PC-3 (cell line): ENCODE measurements at regions not wholly inside any gene's neighbourhood (a gene's known extent, or its start where the extent isn't known, plus 50 kb on each side); places are given as distances from the start of the nearest gene placed in this dataset.

Experiments
- ATAC-seq: fragments of 200-7000 bp; cut with Tn5 transposase; 2 replicates; pipeline ENCODE4 v1.9.1; 2020; ENCODE audit warnings: mild to moderate bottlenecking, moderate library complexity
- BruUV-seq: library from RNA; stranded (reverse); fragments of 400-500 nt; replicated peaks from 2 replicates; lab custom pipeline; 2021; lab: Mats Ljungman, UMichigan
- CTCF ChIA-PET: fragments of 300-600 bp; sonication (Branson Sonifier 250); formaldehyde crosslinking; loops from one replicate; lab custom pipeline; 2022; ENCODE audit warnings: antibody characterized with exemption; lab: Charles Lee
- POLR2A ChIA-PET: fragments of 300-600 bp; sonication (Branson Sonifier 250); formaldehyde crosslinking; loops from one replicate; lab custom pipeline; 2022; ENCODE audit warnings: antibody characterized with exemption; ENCODE audit not compliant: unreplicated experiment; lab: Charles Lee
- DNase-seq: peaks from one replicate; pipeline ENCODE4 v3.0.0-alpha.2; 2015
- H2AFZ ChIP-seq: fragments of 300-600 bp; sonication (generic); 2 replicates; pipeline ENCODE4 v1.6.0; 2016; ENCODE audit warnings: antibody characterized with exemption, low read length
- H3F3A ChIP-seq: fragments of 300-600 bp; sonication (generic); one replicate; pipeline ENCODE4 v1.6.0; 2017; ENCODE audit warnings: antibody characterized with exemption, low read length, control low read depth, mild to moderate bottlenecking; ENCODE audit not compliant: unreplicated experiment
- H3K27ac ChIP-seq: fragments of 300-600 bp; sonication (generic); 2 replicates; pipeline ENCODE4 v1.5.1; 2016; ENCODE audit warnings: mild to moderate bottlenecking, low read length
- H3K27me3 ChIP-seq: fragments of 300-600 bp; sonication (generic); 2 replicates; pipeline ENCODE4 v1.6.1; 2016; ENCODE audit warnings: low read length, mixed read lengths
- H3K36me3 ChIP-seq: fragments of 300-600 bp; sonication (generic); 2 replicates; pipeline ENCODE4 v1.6.1; 2016; ENCODE audit warnings: low read depth, mixed run types, low read length, mixed read lengths
- H3K4me1 ChIP-seq: fragments of 300-600 bp; sonication (generic); 2 replicates; pipeline ENCODE4 v1.5.1; 2016; ENCODE audit warnings: low read length; ENCODE audit not compliant: insufficient read depth
- H3K4me2 ChIP-seq: fragments of 300-600 bp; sonication (generic); 2 replicates; pipeline ENCODE4 v1.6.0; 2016; ENCODE audit warnings: low read length
- H3K4me3 ChIP-seq: fragments of 300-600 bp; sonication (generic); 2 replicates; pipeline ENCODE4 v1.5.1; 2016; ENCODE audit warnings: mild to moderate bottlenecking, low read length, mixed read lengths
- H3K79me2 ChIP-seq: fragments of 300-600 bp; sonication (generic); 2 replicates; pipeline ENCODE4 v1.6.1; 2017; ENCODE audit warnings: low read length, mixed read lengths
- H3K9ac ChIP-seq: fragments of 300-600 bp; sonication (generic); 2 replicates; pipeline ENCODE4 v1.6.0; 2016; ENCODE audit warnings: mild to moderate bottlenecking, low read length
- H3K9me2 ChIP-seq: fragments of 300-600 bp; sonication (generic); replicated peaks from 2 replicates; pipeline ENCODE4 v1.6.1; 2016; ENCODE audit warnings: mixed run types, low read length, mixed read lengths
- H3K9me3 ChIP-seq: fragments of 300-600 bp; sonication (generic); 2 replicates; pipeline ENCODE4 v1.6.1; 2016; ENCODE audit warnings: low read length, mixed read lengths
- H4K20me1 ChIP-seq: fragments of 300-600 bp; sonication (generic); 2 replicates; pipeline ENCODE4 v1.6.1; 2016; ENCODE audit warnings: low read length, mixed read lengths
- EZH2 ChIP-seq: fragments of 300-600 bp; sonication (generic); IDR thresholded peaks from one replicate; pipeline ENCODE4 v1.6.1; 2017; ENCODE audit warnings: antibody characterized with exemption, mild to moderate bottlenecking, low read length; ENCODE audit not compliant: unreplicated experiment
- EZH2phosphoT487 ChIP-seq: fragments of 300-600 bp; sonication (generic); IDR thresholded peaks from 2 replicates; pipeline ENCODE4 v1.6.1; 2018; ENCODE audit warnings: mild to moderate bottlenecking, antibody characterized with exemption, low read length, borderline replicate concordance
- intact Hi-C: fragments of 100-400 bp; cut with micrococcal nuclease; formaldehyde crosslinking; loops from 2 replicates; pipeline ENCODE4 v1.9.0; 2023
- TF ChIP-seq, protein P1 (sequence below): fragments of 300-600 bp; sonication (generic); conservative IDR thresholded peaks from 2 replicates; pipeline ENCODE4 v1.5.1; 2017; ENCODE audit warnings: antibody characterized with exemption, low read depth, mild to moderate bottlenecking, low read length

DNA sequence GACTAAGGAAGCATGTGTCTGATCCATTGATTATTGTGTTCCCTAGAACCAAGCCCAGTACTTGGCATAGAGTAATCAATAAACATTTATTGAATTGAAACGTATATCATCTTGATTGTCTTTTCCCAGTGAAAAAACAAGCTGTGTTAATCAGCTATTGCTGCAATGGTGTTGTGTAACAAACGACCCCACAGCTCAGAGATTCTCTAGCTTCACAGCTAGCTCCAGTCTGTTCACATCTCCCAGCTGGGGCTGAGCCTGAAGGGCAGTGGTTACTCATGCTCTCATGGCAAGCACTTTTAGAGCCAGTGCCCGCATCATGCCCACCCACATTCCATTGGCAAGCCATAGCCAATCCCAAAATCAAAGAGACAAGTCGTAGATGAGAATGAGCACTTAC lies 237.4 kb upstream of the RAB4A start:
- TF ChIP-seq, protein P1, sequence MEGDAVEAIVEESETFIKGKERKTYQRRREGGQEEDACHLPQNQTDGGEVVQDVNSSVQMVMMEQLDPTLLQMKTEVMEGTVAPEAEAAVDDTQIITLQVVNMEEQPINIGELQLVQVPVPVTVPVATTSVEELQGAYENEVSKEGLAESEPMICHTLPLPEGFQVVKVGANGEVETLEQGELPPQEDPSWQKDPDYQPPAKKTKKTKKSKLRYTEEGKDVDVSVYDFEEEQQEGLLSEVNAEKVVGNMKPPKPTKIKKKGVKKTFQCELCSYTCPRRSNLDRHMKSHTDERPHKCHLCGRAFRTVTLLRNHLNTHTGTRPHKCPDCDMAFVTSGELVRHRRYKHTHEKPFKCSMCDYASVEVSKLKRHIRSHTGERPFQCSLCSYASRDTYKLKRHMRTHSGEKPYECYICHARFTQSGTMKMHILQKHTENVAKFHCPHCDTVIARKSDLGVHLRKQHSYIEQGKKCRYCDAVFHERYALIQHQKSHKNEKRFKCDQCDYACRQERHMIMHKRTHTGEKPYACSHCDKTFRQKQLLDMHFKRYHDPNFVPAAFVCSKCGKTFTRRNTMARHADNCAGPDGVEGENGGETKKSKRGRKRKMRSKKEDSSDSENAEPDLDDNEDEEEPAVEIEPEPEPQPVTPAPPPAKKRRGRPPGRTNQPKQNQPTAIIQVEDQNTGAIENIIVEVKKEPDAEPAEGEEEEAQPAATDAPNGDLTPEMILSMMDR: no peak
- no peak for TF ChIP-seq EZH2phosphoT487
- TF ChIP-seq EZH2: no peak
- DNase-seq: no peak
- Histone ChIP-seq H4K20me1 (no peaks in the 10 kb centered on the region), H3K4me1 (no peaks in the 10 kb centered on the region), H3K79me2 (no peaks in the 10 kb centered on the region), H3K4me3 (no peak overlapping the region), H3K36me3 (no peaks in the 10 kb centered on the region), H3K9ac (no peak overlapping the region), H3F3A (no peaks in the 10 kb centered on the region), H3K27ac (no peak overlapping the region), H3K9me2 (no peaks in the 10 kb centered on the region), H2AFZ (no peak overlapping the region), H3K4me2 (no peak overlapping the region), H3K9me3 (no peaks in the 10 kb centered on the region), H3K27me3 (peaks cover 69% of the 10 kb centered on the region)
- ChIA-PET POLR2A (no interaction called here), CTCF (interaction anchor here (0.7 kb wide), 1 partner anchor 123 kb away, joined by 3 read pairs; no protein-coding TSS in a partner anchor)
- intact Hi-C loops: no loop called here
- no peak for ATAC-seq
- no TSS peak for BruUV-seq

DNA sequence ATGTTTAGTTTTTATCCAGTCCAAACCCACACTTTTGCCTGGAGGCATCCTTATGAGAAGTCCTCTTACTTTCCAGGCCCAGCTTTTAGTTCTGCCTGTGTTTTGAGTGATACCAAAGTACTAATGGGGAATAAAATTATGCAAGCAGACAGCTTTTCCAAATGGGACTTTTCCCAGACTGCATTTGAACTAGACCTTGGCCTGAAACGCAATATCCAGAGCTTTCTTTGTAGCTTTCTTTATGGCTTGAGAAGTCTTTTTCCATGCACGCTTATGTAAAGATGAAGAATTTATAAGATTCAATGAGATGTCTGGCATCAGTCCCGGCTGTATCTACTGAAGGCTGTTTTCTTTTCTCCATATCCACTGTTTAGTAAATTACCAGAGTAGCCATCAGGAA lies 236.6 kb upstream of the RAB4A start:
- Histone ChIP-seq H3K4me3 (no peak overlapping the region), H3K27me3 (peaks cover 73% of the 10 kb centered on the region), H3K79me2 (no peaks in the 10 kb centered on the region), H3K36me3 (no peaks in the 10 kb centered on the region), H3K9ac (no peak overlapping the region), H3K9me2 (no peaks in the 10 kb centered on the region), H3K27ac (no peak overlapping the region), H4K20me1 (no peaks in the 10 kb centered on the region), H2AFZ (no peak overlapping the region), H3K4me1 (no peaks in the 10 kb centered on the region), H3K9me3 (no peaks in the 10 kb centered on the region), H3F3A (no peaks in the 10 kb centered on the region), H3K4me2 (no peak overlapping the region)
- intact Hi-C loops: no loop called here
- ChIA-PET CTCF (no interaction called here), POLR2A (no interaction called here)
- BruUV-seq: no TSS peak
- DNase-seq (no peak), ATAC-seq (no peak)
- TF ChIP-seq EZH2 (no peak), EZH2phosphoT487 (no peak)
- TF ChIP-seq, protein P1: no peak

DNA sequence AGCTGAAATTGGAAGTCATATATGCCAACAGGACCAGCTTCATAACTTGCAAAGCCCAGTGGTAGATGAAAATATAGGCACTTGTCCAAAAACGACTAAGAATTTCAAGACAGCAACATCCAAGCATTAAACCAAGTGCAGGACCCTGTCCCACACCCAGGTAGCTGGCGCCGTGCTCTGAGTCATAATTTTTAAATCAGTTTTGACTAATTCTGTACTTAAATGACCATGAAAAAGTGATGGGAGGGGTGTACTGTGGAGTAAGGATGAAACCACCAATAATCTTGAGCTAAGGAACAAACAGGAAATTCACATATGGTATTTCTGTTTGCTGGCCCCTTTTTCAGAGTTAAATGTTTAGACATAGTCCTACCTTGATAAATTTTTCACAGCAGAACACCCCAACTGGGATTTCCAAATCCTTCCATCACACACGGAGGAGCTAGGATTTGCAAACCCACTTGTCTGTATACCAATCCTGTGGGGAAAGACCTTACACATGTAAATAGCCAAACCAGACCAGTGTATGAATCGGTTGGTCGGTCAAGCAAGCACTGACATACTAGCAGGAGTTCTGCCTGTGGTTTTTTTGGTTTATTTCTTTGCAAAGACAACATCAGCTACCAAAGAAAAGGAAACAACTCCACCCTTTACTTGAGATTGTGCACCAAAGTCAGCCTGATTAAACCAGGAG lies 235.7 kb upstream of the RAB4A start:
- no peaks in the 10 kb centered on the region for H4K20me1 ChIP-seq
- H3K9ac ChIP-seq: no peak overlapping the region
- no peaks in the 10 kb centered on the region for H3K9me2 ChIP-seq
- no peak for TF ChIP-seq EZH2phosphoT487
- TF ChIP-seq, protein P1: no peak
- no peak for TF ChIP-seq EZH2
- no peaks in the 10 kb centered on the region for H3F3A ChIP-seq
- H3K4me1 ChIP-seq: no peaks in the 10 kb centered on the region
- BruUV-seq: no TSS peak
- no peak for ATAC-seq
- no peaks in the 10 kb centered on the region for H3K36me3 ChIP-seq
- ChIA-PET POLR2A (no interaction called here), CTCF (no interaction called here)
- no peak overlapping the region for H3K4me2 ChIP-seq
- no peak for DNase-seq
- H2AFZ ChIP-seq: no peak overlapping the region
- no peak overlapping the region for H3K4me3 ChIP-seq
- H3K27me3 ChIP-seq: peaks cover 81% of the 10 kb centered on the region
- H3K27ac ChIP-seq: no peak overlapping the region
- H3K79me2 ChIP-seq: no peaks in the 10 kb centered on the region
- H3K9me3 ChIP-seq: no peaks in the 10 kb centered on the region
- intact Hi-C loops: no loop called here
